GM18505 (cell line): ENCODE measurements at regions not wholly inside any gene's neighbourhood (a gene's known extent, or its start where the extent isn't known, plus 50 kb on each side); places are given as distances from the start of the nearest gene placed in this dataset.

Experiments used
- ATAC-seq: cut with Tn5 transposase; IDR thresholded peaks from one replicate; pipeline ENCODE4 v1.9.1; 2021; ENCODE audit not compliant: unreplicated experiment
- POLR2A ChIP-seq: IDR thresholded peaks from 4 replicates; pipeline ENCODE4 v1.6.1; 2011; ENCODE audit warnings: borderline replicate concordance; ENCODE audit not compliant: insufficient read depth, insufficient read length; ENCODE audit errors: extremely low read depth

DNA sequence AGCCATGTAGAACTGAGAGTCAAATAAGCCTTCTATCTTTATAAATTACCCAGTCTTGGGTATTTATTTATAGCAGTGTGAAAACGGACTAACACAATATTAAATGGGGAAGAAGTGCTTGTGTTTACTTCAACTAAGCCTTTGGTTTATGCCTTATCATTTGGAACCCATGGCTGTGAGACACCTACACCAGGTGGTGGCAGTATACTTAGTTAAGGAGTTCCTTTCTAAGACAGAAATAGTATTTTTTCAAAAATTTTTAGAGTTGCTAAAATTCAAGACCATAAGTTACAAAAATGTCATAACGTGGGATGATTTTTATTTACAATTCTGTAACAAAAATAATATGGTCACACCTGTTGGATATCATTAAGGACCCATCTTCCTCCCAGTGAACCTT lies 354.5 kb upstream of the SOX14 start:
- ATAC-seq = no peak
- no peak for TF ChIP-seq POLR2A

DNA sequence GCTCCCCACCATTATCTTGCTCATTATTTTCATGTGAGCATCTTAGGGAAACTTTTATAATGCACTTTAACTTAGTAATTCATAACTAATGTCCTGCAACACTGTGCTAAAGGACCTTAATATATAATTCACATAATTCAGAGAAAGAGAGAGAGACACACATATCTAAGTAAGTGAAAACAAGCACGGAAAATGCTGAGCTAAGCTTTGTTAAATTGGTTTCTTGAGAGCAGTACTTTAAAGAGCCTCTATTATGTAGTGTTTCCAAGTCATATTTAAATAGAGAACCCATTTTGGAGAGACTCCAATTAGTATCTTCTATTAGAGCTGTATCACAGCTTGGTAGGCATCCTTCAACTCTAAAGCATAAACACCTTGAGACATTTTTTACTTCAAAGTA lies 354.1 kb upstream of the SOX14 start:
- no peak for ATAC-seq
- TF ChIP-seq POLR2A = no peak

DNA sequence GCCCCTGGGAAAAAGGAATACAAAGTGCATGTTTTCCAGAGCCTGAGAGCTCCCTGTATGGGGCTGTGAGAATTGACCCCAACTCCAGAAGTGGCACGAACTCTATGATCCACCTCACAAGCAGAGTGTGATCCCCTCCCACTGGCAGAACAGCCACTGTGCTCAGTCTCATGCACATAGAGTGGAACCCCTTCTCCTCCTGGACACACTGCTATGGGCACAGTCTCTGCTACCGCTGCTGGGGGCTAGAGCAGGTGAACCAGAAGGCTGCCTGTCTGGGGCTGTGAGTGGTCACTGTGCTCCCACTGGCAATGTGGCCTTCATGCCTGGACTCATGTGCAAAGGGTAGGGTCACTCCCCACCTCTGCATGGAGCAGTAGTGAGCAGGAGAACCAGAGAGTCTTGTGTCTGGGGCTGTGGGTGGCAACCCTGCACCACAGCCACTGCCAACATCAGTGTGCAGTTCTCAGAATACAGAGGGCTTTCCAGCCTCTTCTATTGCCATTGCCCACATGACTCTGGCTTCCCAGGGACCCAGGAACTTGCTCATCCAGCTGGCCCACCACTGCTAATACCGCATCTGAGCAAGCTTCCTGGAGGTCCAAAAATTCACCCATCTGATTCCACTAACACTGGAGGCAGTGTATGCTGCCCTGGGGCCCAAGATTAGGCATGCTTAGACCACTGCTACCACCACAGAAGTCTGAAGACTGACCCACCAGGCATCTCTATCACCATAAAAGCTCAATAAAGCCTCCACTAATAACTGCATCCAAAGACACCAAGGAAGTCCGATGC lies 343.7 kb upstream of the SOX14 start:
- TF ChIP-seq POLR2A = no peak
- ATAC-seq = no peak

DNA sequence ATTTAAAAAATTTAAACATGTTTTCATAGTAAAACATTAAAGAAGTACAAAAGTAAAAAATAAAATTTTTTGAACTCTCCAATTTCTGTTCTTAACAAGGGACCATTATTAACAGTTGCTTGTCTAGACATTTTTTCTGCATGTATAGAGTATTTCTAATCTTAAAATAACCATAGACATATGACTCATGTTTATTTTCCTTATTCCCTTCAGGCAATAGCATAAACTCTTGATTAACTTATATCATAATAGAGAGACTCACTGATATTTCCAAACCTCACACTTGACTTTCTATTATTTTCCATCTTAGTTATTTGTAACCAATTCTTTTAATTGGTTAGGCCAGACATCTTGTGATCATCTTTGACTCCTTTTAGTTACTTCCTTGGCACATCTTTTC lies 325.6 kb upstream of the SOX14 start:
- TF ChIP-seq POLR2A = no peak
- ATAC-seq = no peak

DNA sequence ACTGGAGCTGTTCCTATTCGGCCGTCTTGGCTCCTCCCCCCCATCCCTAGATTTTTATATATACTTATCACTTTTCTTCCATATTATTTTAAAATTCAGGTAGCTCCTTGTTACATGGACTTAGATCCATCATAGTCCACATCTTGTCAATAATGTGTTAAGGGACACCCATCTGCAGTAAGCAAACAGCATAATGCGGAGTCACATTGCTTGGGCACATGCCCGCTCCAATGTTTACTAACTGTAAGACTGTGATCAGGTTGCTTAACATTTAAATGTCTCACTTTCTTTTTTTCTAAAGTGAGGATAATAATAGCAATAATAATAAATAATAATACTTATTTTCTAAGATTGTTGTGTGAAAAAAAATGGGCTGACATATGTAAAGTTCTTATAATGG lies 303.2 kb upstream of the SOX14 start:
- no peak for ATAC-seq

DNA sequence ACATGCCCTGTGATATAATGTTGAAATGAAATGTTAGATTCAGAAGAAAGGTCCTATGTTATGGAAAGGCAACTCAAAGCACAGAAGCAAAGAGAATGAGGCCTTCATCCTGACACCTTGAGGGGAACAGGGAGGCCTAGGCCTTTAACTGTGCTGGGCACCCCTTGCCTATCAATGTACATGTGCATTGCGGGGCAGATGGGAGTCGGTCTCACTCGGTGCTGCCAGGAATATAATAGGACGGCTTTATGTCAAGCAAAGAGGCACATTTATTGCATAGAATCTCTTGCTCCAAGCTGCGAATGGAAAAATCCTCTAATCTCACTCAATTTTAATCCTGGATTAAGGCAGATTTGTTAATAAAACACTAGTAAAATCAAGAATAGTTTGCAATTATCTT lies 301.0 kb upstream of the SOX14 start:
- ATAC-seq = no peak
- TF ChIP-seq POLR2A = no peak

More for the DNA sequence above, 303.2 kb upstream of the SOX14 start:
- TF ChIP-seq POLR2A = no peak

DNA sequence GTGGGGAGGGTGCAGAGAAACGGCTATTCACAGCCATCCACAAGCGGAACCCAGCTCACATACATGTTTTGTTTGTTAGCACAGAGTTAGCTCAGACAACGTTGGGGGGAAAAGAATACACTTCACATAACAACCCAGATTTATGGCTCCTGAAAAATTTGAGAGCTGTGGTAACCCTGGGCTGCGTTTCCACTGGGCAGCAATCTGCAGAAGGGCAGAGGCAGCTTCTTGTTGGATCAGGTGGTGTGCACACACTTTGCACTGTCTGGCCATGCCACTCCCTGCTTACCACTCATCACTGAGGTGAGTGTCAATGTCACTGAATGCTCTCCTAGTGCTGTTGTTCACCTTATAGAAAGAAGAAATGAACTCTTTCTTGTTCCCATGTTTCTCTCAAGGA lies 299.8 kb upstream of the SOX14 start:
- ATAC-seq = no peak
- no peak for TF ChIP-seq POLR2A

DNA sequence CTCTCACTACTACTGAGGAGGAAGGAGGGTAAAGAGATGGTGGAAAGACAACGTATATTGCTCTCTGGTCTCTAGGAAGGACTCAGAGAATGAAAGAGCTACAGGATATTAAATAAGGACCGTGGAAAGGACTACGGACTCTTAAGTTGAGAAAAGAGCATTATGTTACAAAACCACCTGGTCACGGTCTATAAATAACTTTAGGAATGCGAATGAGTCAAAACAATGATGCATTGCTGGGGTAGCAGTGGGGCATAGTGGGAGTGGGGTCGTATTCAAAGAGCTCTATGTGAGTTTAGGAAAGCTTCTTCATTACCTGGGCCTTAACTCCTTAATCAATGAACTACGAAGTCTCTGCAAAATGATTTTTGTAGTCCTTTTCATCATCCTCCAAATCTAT lies 295.7 kb upstream of the SOX14 start:
- TF ChIP-seq POLR2A = no peak
- no peak for ATAC-seq

DNA sequence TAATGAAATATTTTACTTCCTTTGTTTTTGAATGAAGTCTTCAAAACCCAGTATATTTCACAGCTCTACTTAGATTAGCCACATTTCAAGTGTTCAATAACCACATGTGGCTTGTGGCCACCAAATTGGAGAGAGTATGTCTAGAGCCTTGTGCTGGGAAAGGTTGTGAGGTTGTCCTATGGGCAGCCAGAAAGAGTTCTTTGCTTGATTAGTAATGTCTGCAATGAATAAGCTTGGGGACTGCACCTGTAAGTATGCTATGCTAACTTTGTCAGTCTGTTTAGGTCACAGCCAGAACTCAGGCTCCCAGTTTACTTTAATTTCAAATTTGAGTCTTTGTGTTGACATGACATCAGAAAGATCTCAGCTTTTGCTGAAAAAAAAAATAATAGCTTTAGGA lies 294.9 kb upstream of the SOX14 start:
- TF ChIP-seq POLR2A = no peak
- no peak for ATAC-seq

DNA sequence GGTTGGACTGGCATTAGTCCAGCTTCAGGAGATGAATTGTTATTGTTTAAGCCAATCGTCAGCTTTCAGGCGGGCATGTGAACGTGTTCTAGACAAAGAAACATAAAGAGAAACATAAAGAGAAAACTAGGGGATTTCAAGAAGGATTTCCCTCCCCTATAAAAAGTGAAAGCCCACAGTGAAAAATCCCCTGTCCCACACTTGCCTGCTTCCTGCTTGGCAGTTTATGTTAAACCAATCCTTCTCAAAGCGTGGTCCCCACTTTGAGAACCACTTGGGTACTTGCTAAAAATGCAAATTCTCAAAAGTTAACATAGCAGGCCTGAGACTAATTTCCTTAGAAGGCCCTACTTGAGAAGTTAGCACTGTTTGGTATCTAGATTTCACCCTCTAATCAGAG lies 293.0 kb upstream of the SOX14 start:
- TF ChIP-seq POLR2A = no peak
- ATAC-seq = no peak

DNA sequence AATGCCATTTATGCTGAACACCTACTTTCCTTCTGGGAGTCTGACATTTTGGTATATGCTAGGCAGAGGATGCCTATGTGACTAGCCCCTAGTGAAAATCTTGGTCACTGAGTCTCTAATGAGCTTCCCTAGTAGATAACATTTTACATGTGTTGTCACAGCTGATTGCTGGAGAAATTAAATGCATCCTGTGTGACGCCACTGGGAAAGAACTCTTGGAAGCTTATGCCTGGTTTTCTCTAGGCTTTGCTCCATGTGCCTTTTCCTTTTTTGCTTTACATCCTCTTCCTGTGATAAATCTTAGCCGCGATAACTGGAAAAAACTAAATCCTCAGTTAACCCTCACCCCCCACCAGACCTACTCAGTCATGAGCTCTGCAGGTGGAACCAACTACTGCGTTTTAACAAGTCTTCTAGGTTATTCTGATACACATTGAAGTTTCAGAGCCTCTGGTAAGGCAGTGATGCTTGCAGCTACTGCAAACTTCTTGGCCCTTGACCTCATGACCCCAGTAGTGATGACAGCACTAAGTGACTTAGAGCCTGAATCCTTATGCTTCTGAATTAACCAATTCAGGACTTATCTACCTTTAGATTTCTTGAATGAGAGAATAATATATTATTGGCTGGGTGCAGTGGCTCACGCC lies 292.4 kb upstream of the SOX14 start:
- ATAC-seq = no peak
- TF ChIP-seq POLR2A = no peak

DNA sequence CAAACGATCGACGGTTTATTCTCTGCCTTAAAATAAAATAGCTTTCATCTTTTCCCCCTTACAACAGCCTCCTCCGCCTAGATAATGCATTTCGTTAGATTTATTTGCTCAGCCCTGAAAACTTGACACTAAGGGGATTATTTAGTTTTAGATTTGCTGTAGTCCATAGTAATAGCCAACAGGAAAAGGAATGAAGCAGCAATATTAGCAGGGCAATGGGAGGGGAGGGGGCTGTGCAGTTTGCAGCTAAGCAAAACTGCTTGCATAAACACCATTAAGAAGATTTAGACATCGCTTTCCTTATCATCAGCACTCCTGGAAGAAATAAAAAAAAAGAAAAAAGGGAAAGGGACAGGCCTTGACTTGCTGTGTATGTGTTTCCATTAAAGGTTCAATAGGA lies 286.5 kb upstream of the SOX14 start:
- ATAC-seq = no peak
- no peak for TF ChIP-seq POLR2A

DNA sequence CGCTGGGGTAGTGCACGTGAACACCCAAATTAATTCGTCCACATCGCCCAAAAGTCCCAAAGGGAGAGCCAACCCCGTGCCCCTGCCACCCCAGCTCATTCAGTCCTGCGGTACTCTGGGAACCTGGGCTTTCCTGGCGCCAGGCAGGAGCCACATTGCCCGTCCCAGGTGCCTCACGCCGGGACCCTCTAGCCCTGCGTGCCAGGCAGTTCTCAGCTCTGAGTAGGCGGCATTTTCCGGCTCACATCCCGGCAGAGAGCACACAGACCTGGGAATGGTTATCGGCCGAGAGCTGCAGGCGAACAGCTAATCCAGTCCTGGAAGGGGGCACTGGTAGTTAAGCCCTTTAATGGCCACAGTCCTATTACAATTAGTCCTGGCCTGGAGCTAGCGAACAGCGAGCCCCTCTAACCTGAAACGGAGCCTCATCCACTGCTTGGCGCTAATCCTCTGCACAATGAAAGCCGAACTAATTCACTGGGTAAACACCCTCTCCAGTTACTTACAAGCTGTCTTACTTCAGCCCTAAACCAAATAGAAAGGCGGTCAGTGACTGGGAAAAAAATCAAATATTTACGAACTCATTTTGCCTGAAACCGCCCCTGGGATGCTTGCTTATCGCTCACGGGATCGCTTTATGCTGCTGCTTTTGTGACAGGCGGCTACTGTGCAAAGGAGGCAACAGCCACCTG lies 254.6 kb upstream of the SOX14 start:
- no peak for ATAC-seq
- no peak for TF ChIP-seq POLR2A

DNA sequence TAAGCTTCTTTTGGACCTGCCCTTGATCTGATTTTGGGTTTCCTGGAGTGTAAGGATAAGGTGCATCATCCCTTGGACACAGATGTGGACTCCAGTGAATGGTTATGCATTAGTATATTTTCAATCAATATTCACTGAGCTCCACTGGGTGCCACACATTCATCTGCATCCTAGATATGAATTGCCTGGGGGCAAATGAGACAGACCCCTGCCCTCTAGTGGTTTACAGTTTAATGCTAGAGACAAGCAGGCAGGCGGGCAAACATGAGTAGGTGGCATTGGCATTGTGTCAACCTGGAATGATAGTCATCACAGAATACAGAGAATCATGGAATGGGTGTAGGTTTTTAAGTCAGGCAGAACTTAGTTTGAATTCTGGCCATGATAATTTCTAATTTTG lies 252.5 kb upstream of the SOX14 start:
- TF ChIP-seq POLR2A = no peak
- no peak for ATAC-seq
